ENCODE measurements at regions not wholly inside any gene's neighbourhood (a gene's known extent, or its start where the extent isn't known, plus 50 kb on each side); places are given as distances from the start of the nearest gene placed in this dataset.
"Not testable (repeated sequence)": the region's sequence is repeated elsewhere in the genome, so short reads cannot be mapped to it uniquely, and the experiment has no call there.

DNA sequence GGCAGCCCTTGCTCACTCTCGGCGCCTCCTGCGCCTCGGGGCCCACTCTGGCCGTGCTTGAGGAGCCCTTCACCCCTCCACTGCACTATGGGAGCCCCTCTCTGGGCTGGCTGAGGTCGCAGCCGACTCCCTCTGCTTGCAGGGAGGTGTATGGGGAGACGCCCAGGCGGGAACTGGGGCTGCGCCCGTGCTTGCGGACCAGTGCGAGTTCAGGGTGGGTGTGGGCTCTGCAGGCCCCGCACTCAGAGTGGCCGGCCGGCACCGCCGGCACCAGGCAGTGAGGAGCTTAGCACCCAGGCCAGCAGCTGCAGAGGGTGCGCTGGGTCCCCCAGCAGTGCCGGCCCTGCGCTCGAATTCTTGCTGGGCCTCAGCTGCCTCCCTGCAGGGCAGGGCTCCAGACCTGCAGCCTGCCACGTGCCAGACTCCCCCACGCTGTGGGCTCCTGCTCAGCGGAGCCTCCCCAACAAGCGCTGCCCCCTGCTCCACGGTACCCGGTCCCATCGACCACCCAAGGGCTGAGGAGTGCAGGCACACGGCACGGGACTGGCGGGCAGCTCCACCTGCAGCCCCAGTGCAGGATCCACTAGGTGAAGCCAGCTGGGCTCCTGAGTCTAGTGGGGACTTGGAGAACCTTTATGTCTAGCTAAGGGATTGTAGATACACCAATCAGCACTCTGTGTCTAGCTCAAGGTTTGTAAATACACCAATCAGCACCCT lies 54.0 kb upstream of the WWC2 start:
- not testable (repeated sequence) for DNase-seq (ENCODE audit: low read depth)

- no peak for DNase-seq (ENCODE audit: low read depth)
Observed at GRCh38 chr4:183038436-183038835, 60.6 kb upstream of the WWC2 start.

DNA sequence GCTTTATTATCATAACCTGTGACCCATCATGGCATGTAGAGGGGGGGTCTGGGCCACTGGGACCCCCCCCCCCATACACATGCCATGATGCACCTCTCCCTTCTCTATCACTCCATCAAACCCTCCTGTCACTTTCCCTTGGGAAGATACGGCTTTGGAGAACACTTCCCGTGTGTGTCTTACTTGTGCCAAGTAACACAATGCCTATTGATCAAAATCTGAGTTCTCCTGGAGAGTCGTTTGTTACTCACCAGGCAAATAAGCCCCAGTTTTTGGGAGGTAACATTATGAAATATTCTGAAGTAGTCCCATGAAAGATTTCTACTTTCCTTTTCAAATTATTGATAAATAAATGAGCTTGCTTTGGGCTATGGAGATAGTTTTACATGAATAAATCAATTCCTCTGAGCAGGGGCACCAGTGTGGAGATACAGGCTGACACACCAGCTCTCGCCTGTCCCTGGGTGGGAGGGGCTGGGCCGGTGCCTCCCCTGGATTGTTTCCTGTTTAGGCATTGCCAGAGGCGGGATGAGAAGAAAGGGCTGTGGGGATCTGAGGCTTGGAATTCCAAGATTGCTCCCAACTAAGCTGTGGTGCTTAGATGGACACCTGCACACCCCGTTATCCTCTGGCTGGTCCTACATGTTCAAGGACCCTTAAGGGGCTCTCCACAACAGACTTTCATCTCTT lies 63.2 kb upstream of the WWC2 start:
- no peak for DNase-seq (ENCODE audit: low read depth)

DNA sequence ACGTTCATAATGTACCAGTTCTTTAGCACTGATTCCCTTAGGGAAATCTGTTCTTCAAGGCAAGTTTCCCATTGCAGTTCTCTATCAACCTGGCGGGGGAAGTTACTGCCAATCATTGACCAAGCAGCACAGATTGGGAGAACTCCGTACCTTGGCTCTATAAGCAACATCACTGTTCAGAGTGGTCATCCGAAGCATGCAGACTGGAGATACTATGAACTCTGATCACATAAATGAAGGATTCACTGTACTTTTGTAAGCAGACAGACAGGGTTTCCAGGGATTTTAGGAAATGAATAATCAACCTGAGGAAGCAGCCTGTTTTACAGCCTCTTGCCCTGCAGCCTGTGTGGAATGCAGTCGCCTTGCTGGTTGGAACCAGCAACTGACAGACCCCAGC lies 63.8 kb upstream of the WWC2 start:
- DNase-seq (ENCODE audit: low read depth): no peak

DNA sequence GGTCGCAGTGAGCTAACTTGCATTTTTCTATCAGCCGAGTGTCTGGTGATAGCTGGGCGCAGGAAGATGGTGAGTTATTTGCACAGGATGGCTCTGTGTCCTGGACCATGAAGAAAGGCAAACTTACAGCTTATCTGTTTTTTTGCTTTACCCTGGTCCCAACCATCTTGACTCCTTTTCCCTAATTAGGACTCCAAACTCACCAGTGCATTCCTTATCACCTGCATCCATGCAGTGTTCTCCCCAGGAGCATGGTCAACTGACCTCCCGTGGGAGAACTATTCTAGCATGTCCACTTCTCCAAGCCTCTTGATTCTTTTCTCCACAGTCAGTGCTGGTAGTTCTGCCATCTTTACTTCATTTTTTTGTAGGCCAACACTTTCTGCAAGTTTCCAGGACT lies 68.2 kb upstream of the WWC2 start:
- no peak for DNase-seq (ENCODE audit: low read depth)

- no peak for DNase-seq (ENCODE audit: low read depth)
Observed at GRCh38 chr4:183030309-183030708, 68.7 kb upstream of the WWC2 start.

- DNase-seq (ENCODE audit: low read depth): no peak
Observed at GRCh38 chr4:183029365-183029764, 69.7 kb upstream of the WWC2 start.

GRCh38 chr4:183026701-183027100 lies 72.4 kb upstream of the WWC2 start:
- DNase-seq (ENCODE audit: low read depth): no peak

DNA sequence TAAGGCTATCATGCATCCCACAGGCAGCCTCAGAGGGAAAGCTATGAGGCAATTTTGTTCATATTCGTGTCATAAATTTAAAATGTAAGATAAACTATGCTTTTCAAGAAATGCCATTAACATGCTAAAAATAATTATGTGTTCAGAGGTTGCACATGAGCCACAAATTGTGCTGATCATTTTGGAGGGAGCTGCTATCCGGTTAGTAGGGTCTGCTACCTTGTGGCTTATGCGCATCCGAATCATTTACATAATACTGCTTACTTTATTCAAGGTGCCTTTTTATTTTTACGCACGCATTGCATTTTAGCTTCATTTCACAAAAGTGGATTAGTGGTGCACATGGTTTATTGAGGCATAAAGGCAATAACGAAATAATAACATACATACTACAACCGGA lies 76.4 kb upstream of the WWC2 start:
- DNase-seq (ENCODE audit: low read depth): no peak

DNA sequence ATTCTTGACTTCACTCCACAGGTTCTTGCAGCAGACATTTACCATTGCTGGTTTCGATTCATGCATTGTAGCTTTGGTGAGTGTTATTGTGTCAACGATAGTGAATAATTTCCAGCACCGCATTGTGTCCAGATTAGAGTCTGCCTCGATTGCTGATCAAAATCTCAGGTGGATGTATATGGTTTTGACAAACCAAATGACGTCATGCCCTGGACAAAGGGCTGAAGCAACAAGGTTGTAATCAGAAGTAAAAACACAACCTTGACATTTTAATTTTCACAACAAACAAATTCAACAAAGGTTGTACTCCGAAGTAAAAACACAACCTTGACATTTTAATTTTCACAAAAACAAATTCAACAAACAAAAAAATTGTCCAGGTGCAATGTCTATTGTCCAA lies 81.1 kb upstream of the WWC2 start:
- no peak for DNase-seq (ENCODE audit: low read depth)

DNA sequence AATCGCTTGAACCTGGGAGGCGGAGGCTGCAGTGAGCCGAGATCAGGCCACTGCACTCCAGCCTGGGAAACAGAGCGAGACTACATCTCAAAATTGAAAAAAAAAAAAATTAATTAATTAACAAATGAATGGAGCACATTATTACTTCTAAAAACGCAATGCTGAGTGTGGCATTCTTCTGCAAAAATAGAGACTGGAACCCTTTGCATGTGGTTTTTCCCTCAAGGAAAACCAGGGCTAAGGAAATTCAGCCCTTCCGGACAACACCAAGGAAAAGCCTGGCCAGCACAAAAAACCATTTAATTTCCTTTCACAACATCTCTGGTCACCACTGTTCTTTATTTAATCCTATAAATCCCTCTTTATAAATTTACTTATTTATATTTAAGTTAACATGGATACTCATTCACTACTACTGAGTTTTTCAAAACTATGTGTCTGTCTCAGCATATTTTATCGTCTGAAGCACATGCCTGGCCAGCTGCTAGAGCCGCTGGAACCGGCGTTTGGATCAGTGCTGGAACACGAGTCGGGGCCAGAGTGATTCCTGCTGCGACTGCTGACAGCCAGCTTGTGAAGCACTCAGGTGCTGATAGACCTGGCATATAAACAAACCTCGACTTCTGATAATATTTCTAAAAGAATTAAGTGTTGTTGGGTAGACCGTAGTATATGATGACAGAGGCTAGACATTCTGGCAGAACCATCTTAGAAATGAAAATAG lies 84.5 kb upstream of the WWC2 start:
- DNase-seq (ENCODE audit: low read depth): no peak

DNA sequence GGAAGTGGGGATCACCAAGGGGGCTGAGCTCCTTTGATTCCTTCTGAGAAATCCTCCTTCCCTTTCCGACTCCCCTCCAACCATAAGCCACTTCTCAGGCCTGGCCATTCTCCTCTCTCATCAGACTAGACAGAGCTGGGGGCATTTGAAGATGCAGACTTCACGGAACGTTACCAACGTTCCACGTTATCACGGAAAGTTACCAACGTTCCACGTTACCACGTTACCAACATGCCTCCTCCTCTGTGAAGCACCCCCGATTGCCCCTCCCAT lies 85.4 kb upstream of the WWC2 start:
- DNase-seq (ENCODE audit: low read depth): no peak

DNA sequence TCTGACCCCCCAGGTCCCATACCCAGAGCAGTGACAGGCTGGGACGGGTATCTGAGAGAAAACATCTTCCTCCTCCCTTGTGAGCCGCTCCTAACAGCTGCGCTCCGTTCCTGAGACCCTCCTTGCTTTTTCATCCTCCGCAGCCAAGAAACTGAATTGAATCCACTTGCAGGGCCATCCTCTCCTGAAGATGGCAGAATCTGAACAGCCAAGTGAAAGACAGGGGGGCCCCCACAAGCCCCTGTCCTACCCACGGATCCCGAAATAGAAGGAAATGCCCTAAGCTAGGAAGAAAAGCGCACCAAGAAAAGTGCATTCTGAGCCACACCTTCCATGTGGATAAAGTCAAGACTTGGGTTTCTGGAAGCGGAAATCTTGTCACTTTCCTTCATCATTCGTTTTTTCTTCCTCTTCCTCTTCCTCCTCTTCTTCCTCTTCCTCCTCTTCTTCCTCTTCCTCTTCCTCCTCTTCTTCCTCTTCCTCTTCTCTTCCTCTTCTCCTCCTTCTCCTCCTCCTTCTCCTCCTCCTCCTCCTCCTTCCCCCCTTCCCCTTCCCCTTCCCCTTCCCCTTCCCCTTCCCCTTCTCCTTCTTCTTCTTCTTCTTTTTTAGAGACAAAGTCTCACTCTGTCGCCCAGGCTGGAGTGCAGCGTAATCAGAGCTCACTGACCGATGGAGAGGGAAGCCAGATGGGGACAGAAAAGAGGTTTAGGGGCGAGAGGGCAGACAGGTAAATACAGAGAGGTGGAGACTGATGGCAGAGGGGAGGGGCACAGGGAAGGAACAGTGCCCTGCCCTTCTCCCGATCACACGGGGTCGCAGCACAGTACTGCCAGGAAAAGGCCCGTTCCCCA lies 86.0 kb upstream of the WWC2 start:
- no peak for DNase-seq (ENCODE audit: low read depth)

DNA sequence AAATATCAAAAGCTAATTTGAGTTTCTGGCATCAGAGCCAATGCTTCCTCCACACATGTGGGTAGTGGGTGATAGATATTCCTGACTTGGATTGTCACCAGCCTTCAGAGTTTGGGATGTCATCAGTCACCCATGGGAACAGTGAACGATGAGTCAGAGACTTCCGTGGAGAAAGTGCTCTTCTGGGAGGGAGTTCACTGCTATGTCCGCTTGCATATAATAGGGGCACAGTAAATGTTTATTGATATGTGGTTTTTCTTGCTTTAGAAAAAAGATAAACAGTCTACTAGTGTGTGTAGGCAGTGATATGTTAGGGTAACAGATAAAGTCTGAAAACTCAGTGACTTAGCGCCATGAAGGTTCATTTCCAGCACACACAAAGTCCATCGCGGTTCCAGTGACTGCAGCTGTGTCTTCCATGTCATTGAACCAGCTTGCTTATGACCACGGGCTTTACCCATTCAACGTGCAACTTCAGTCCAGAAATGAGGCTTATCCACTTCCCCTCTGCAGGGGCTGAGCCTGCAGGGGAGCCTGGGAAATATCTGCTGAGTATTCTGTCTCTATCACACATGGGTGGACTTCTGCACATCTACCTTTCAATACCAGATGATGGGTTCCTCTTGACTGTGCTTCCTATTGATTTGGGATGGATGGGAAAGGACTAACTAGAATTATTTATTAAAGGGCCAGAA lies 87.7 kb upstream of the WWC2 start:
- DNase-seq (ENCODE audit: low read depth): no peak

DNA sequence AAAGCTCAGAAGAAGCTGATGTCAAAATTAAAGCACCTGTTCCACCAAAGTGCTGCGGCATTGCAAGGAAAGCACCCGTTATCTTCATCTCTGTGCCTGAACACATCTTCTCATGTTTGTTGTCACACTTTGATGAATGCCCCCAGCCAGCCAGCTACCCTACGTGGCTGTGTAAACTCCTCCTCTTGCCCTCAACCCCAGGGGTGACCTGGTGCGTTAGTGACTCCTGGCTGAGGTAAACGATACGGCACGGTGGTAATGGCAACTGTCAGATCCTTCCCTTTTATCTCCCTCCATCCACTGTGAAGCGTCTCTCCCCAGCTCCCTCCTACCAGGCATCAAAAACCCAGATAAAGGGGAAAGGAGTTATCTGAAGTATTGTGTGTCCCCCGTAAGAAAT lies 90.6 kb upstream of the WWC2 start:
- DNase-seq (ENCODE audit: low read depth): no peak

DNA sequence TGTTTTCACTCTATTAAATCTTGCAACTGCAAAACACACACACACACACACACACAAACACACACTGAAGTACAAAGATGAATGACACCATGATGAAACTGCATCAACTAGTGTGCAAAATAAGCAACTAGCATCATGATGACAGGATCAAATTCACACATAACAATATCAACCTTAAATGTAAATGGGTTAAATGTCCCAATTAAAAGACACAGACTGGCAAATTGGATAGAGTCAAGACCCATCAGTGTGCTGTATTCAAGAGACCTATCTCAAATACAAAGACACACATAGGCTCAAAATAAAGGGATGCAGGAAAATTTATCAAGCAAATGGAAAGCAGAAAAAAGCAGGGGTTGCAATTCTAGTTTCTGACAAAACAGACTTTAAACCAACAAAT lies 87.2 kb upstream of the DCTD start:
- not testable (repeated sequence) for DNase-seq (ENCODE audit: low read depth)

DNA sequence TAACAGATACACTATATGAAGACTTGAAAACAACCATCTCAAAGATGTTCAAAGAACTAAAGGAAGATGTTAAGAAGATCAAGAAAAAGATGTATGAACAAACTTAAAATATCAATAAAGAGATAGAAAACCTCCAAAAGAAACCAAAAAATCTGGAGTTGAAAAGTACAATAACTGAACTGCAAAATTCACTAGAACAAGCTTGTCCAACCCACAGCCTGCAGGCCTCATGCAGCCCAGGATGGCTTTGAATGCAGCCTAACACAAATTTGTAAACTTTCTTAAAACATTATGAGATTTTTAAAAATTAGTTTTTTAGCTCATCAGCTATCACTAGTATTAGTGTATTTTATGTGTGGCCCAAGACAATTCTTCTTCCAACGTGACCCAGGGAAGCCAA lies 77.0 kb upstream of the DCTD start:
- DNase-seq (ENCODE audit: low read depth): no peak

DNA sequence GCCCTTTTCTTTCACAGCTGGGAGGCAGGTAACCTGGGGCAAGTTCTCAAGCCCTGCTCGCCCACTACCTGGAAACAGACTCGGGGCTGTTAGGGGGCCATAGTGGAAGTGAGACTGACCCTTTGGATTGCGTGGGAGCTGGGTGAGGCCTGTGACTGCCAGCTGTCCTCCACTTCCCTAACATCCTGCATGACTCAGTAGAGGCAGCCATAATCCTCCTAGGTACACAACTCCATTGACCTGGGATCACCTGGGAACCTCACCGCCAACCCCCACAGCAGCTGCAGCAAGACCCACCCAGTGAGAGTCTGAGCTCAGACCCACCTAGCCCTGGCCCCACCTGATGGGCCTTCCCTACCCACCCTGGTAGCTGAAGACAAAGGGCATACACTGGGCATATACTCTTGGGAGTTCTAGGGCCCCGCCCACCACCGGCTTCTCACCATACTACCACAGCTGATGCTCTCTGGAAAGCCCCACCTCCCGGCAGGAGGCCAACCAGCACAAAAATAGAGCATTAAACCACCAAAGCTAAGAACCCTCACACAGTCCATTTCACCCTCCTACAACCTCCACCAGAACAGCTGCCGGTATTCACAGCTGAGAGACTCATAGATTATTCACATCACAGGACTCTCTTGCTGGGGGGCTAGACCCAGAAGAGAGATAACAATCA lies 61.1 kb upstream of the DCTD start:
- no peak for DNase-seq (ENCODE audit: low read depth)

GRCh38 chr4:182975806-182976205 lies 58.6 kb upstream of the DCTD start:
- DNase-seq (ENCODE audit: low read depth): peak; percentile 48

DNA sequence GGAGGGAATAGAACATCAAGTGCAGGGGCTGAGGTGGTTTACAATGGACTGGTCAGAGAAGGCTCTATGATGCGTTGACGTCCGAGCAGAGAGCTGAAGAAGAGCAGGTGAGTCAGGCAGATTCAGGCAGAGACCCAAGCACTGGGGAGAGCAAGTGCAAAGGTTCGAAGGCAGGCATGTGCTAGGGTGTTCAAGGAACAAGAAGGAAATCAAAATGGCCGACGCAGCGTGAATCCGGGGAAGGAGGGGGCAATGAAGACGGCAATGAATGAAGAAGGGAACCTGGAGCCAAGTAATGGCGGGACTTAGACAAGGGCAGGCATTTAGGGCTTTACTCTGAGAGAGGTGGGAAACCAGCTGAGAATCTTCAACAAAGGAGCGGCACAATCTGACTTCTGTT lies 56.8 kb upstream of the DCTD start:
- no peak for DNase-seq (ENCODE audit: low read depth)

DNA sequence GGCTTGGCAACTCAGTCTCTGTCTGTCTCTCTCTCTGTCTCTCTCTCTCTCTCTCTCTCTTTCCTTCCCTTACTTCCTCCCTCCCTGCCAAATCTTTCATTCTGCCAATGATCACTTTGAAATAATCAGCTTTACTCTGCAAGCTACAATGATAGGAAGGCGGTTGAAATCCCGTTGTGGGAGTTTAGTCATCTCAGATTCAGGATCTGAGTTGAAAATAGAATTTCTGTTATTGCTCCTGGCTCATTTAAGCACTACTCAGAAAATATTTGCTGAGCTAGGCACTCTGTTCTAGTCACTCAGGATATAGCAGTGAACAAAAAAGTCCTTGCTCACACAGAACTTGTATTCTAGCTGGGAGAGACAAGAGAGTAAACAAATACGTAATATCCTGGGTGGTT lies 56.3 kb upstream of the DCTD start:
- no peak for DNase-seq (ENCODE audit: low read depth)

DNA sequence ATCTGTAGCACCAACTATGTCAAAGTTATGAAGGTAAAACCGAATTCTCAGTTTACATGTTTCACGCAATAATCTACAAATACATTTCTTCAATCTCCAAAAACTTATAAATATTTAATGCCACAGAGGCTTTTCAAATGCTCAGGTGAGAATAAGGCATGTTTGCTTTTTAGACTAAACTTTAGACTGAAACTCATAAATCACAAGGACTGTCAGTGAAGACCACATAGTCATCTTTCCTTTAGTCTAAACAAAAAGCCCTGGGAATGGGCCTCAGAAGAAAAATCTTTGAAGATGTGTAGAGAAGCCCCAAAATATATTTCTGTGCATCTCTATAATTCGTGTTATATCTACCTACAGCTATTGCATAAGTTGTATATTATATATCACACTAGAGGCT lies 54.5 kb upstream of the DCTD start:
- DNase-seq (ENCODE audit: low read depth): no peak

All from fibroblast of gingiva (primary cell).